B cell (primary cell): ENCODE measurements at regions not wholly inside any gene's neighbourhood (a gene's known extent, or its start where the extent isn't known, plus 50 kb on each side); places are given as distances from the start of the nearest gene placed in this dataset.

Source experiments
- ATAC-seq: fragments of 200-7000 bp; cut with Tn5 transposase; one replicate; pipeline ENCODE4 v1.10.0; 2021; ENCODE audit warnings: low read depth, mild to moderate bottlenecking, moderate number of reproducible peaks, moderate library complexity
- CTCF ChIA-PET: fragments of 350-600 bp; sonication (Branson Sonifier 250); formaldehyde crosslinking; loops from one replicate; lab custom pipeline; 2021; ENCODE audit warnings: antibody characterized with exemption, inconsistent platforms; lab: Charles Lee
- POLR2A ChIA-PET: fragments of 350-600 bp; sonication (Branson Sonifier 250); formaldehyde crosslinking; loops from one replicate; lab custom pipeline; 2021; ENCODE audit warnings: antibody characterized with exemption; lab: Charles Lee
- DNase-seq: peaks from one replicate; pipeline ENCODE4 v3.0.0; 2013
- H2AFZ ChIP-seq: 2 replicates; pipeline ENCODE4 v1.6.1; 2012; ENCODE audit warnings: mild to moderate bottlenecking, low read depth, low read length; ENCODE audit not compliant: insufficient read depth, poor library complexity, severe bottlenecking
- H3K27ac ChIP-seq, 2 donors: 1 replicate in 1 of 2; 2 replicates in 1 of 2; pipeline ENCODE4 v1.5.1; 2012 to 2013; ENCODE audit warnings: low read length in 2 of 2, mild to moderate bottlenecking in 2 of 2, moderate library complexity in 1 of 2
- H3K27me3 ChIP-seq, 4 experiments: fragments of 200-600 bp in 1 of 4; sonication (generic) in 1 of 4; replicated peaks in 1 of 4; 1 replicate in 2 of 4; 2 replicates in 2 of 4; pipeline versions ENCODE4 v1.6.1 to v1.7.0; 2013 to 2016; ENCODE audit warnings: low read length in 3 of 4, mild to moderate bottlenecking in 2 of 4, mixed read lengths in 1 of 4, moderate library complexity in 1 of 4; ENCODE audit not compliant: insufficient read depth in 4 of 4, control insufficient read depth in 3 of 4; ENCODE audit errors: control extremely low read depth in 1 of 4
- H3K36me3 ChIP-seq, 2 experiments: replicated peaks in 1 of 2; 1 replicate in 1 of 2; 2 replicates in 1 of 2; pipeline versions ENCODE4 v1.6.1 to v1.7.1; 2013; ENCODE audit warnings: low read length in 1 of 2; ENCODE audit not compliant: insufficient read depth in 2 of 2, control insufficient read depth in 1 of 2; ENCODE audit errors: control extremely low read depth in 1 of 2, extremely low read depth in 1 of 2
- H3K4me1 ChIP-seq, 2 donors: fragments of 200-600 bp in 1 of 2; sonication (generic) in 1 of 2; 1 replicate in 1 of 2; 2 replicates in 1 of 2; pipeline versions ENCODE4 v1.5.1 to v1.6.1; 2013 to 2017; ENCODE audit warnings: low read length in 2 of 2; ENCODE audit not compliant: control insufficient read depth in 2 of 2, insufficient read depth in 2 of 2
- H3K4me2 ChIP-seq: replicated peaks from 2 replicates; pipeline ENCODE3; 2012; ENCODE audit warnings: mild to moderate bottlenecking, low read depth, low read length; ENCODE audit not compliant: poor library complexity, severe bottlenecking
- H3K4me3 ChIP-seq, 5 experiments: fragments of 200-600 bp in 1 of 5; sonication (generic) in 1 of 5; 1 replicate in 3 of 5; 2 replicates in 2 of 5; pipeline versions ENCODE4 v1.5.1 to v1.7.0; 2011 to 2016; ENCODE audit warnings: low read length in 4 of 5, mild to moderate bottlenecking in 4 of 5, low read depth in 2 of 5, control low read depth in 1 of 5, moderate library complexity in 1 of 5; ENCODE audit not compliant: insufficient read depth in 1 of 5; ENCODE audit errors: control extremely low read depth in 1 of 5, extremely low read depth in 1 of 5
- H3K79me2 ChIP-seq: fragments of 200-600 bp; sonication (generic); one replicate; pipeline ENCODE4 v1.6.0; 2016; ENCODE audit warnings: low read length; ENCODE audit not compliant: control insufficient read depth, insufficient read depth
- H3K9ac ChIP-seq: fragments of 200-600 bp; sonication (generic); 2 replicates; pipeline ENCODE4 v1.6.1; 2017; ENCODE audit warnings: mild to moderate bottlenecking, low read length, moderate library complexity
- H3K9me3 ChIP-seq, 3 donors: one replicate each; pipeline versions ENCODE4 v1.6.1 to v1.7.1; 2013; ENCODE audit warnings: low read length in 2 of 3; ENCODE audit not compliant: control insufficient read depth in 2 of 3, insufficient read depth in 1 of 3; ENCODE audit errors: control extremely low read depth in 1 of 3
- H4K20me1 ChIP-seq: 2 replicates; pipeline ENCODE4 v1.6.0; 2012; ENCODE audit warnings: mild to moderate bottlenecking, low read length; ENCODE audit not compliant: insufficient read depth, control insufficient read depth, poor library complexity, severe bottlenecking
- H3K27ac Mint-ChIP-seq: one replicate; pipeline ENCODE4 v1.8.0; 2021; ENCODE audit warnings: mixed read lengths
- H3K27me3 Mint-ChIP-seq: one replicate; pipeline ENCODE4 v1.8.0; 2021; ENCODE audit warnings: mixed read lengths
- H3K4me1 Mint-ChIP-seq: one replicate; pipeline ENCODE4 v1.8.0; 2021; ENCODE audit warnings: mixed read lengths
- H3K4me3 Mint-ChIP-seq: one replicate; pipeline ENCODE4 v1.8.0; 2021; ENCODE audit warnings: mixed read lengths
- H3K9me3 Mint-ChIP-seq: one replicate; pipeline ENCODE4 v1.8.0; 2022; ENCODE audit warnings: mixed read lengths; ENCODE audit not compliant: insufficient read depth
- EZH2 ChIP-seq: IDR thresholded peaks from 2 replicates; pipeline ENCODE4 v1.6.1; 2012; ENCODE audit warnings: borderline replicate concordance, low read depth, mild to moderate bottlenecking, moderate library complexity, low read length; ENCODE audit not compliant: insufficient read depth, poor library complexity, severe bottlenecking
- WGBS: methylation state at CpG from one replicate; pipeline ENCODE4 v1.1.5; 2013; ENCODE audit warnings: missing lambda C conversion rate; ENCODE audit not compliant: insufficient coverage; 5-methylcytosine and 5-hydroxymethylcytosine counted together
- intact Hi-C: fragments of 100-400 bp; cut with micrococcal nuclease; formaldehyde crosslinking; loops from one replicate; pipeline ENCODE4 v1.10.0; 2022
- TF ChIP-seq, protein P1 (sequence below): fragments of 200-600 bp; IDR thresholded peaks from one replicate; pipeline ENCODE4 v1.8.0; 2022; ENCODE audit warnings: antibody characterized with exemption, mild to moderate bottlenecking

DNA sequence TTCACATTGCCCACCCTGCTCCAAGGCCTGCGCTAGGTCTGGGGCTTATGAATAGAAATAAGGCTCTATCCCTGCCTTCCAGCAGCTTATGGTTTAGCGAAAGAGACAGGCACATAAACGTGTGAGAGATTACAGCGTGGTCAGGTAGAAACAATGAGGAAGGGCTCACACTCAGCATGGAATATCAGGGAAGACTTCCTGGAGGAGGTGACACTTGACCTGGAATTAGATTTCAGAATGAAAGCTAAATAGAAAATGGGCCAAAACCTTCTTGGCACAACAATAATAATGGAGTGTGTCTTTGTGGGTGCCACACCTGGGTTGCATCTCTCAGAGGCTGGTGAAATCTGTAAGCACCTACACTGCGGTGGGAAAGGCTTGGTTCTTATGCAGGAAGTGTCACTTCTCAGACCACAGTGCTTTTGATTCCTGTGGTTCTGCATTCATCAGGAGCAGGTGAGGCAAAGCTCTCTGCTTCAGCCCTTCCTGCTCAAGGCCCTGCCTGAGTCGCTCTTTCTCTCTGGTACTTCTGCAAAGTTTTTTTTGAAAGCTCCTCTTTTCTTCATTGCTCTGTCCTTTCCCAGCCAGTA, 430.3 kb downstream of the ZNF536 start:
- no peaks in the 10 kb centered on the region for H3K4me1 ChIP-seq
- no peak for DNase-seq
- H3K27ac ChIP-seq, result no peak overlapping the region
- H2AFZ ChIP-seq, result no peak overlapping the region
- ChIA-PET POLR2A (no interaction called here), CTCF (no interaction called here)
- no peak overlapping the region for H3K9ac ChIP-seq
- peaks cover 3% of the 10 kb centered on the region for H3K9me3 Mint-ChIP-seq
- ATAC-seq, result no peak
- H3K36me3 ChIP-seq, result no peaks in the 10 kb centered on the region
- H3K9me3 ChIP-seq, result peaks cover 0 to 10% (median 0%) of the 10 kb centered on the region in 3 donors
- H3K27ac Mint-ChIP-seq, result no peak overlapping the region
- intact Hi-C loops, result no loop called here
- TF ChIP-seq, protein P1, sequence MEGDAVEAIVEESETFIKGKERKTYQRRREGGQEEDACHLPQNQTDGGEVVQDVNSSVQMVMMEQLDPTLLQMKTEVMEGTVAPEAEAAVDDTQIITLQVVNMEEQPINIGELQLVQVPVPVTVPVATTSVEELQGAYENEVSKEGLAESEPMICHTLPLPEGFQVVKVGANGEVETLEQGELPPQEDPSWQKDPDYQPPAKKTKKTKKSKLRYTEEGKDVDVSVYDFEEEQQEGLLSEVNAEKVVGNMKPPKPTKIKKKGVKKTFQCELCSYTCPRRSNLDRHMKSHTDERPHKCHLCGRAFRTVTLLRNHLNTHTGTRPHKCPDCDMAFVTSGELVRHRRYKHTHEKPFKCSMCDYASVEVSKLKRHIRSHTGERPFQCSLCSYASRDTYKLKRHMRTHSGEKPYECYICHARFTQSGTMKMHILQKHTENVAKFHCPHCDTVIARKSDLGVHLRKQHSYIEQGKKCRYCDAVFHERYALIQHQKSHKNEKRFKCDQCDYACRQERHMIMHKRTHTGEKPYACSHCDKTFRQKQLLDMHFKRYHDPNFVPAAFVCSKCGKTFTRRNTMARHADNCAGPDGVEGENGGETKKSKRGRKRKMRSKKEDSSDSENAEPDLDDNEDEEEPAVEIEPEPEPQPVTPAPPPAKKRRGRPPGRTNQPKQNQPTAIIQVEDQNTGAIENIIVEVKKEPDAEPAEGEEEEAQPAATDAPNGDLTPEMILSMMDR, result no peak
- TF ChIP-seq EZH2, result no peak
- no peaks in the 10 kb centered on the region for H3K4me1 Mint-ChIP-seq
- 72% methylated on average over 6 of the region's 6 CpGs for WGBS
- no peak overlapping the region for H3K4me3 ChIP-seq
- H3K4me3 Mint-ChIP-seq, result no peak overlapping the region
- no peak overlapping the region for H3K4me2 ChIP-seq
- no peaks in the 10 kb centered on the region for H3K27me3 Mint-ChIP-seq
- peaks cover 0 to 6% (median 0%) of the 10 kb centered on the region in 4 experiments for H3K27me3 ChIP-seq
- no peaks in the 10 kb centered on the region for H3K79me2 ChIP-seq
- no peaks in the 10 kb centered on the region for H4K20me1 ChIP-seq

DNA sequence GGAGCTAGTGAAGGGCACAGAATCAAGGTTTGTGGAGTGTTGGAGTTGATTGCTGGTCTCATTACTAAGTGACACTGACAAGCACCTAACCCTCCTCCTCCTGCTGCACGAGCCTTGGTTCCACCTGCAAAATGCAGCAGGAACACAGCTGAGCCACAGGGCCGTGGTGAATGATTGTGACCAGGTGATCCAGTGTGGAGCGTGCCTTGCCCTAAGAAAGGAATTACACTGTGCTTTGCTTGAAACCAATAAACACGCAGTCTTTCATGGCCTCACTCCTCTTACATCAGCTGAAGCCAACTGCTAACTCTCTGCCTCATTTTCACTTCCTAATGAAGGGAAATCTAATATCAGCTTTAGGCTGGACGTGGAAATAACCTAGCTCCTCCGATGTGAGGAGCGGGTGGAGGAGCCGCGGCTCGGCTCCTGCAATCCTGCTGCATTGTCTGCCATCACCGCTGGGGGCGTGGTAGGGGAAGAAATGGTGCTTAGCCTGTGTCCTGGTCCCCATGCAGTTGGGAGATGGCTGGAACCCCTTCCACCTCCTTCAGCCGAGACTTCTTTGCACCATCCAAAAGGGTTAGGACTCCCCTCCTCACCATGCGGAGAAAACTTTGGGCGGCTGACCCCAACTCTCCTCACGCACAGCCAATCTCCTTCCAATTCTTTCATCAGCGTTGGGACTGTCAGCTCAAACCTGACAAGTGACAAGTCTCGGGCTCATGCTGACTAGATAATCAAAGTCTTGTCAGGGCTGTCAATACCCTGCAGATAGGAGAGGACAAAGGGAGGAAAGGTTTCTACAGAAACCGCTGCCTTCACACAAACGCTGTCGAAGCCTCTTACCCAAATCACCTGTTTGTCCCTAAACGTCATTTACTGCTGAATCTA, 427.9 kb downstream of the ZNF536 start:
- Histone ChIP-seq H3K4me2 (no peak overlapping the region), H3K27ac (no peak overlapping the region), H3K4me3 (no peak overlapping the region), H3K9me3 (peaks cover 0 to 9% (median 0%) of the 10 kb centered on the region in 3 donors), H3K9ac (no peak overlapping the region), H3K27me3 (peaks cover 0 to 6% (median 0%) of the 10 kb centered on the region in 4 experiments), H3K79me2 (no peaks in the 10 kb centered on the region), H2AFZ (no peak overlapping the region), H4K20me1 (no peaks in the 10 kb centered on the region), H3K4me1 (no peaks in the 10 kb centered on the region), H3K36me3 (no peaks in the 10 kb centered on the region)
- CTCF ChIA-PET, result interaction anchor here (1.7 kb wide), 1 partner anchor 14 kb away, joined by 5 read pairs; no protein-coding TSS in a partner anchor
- no peaks in the 10 kb centered on the region for H3K4me1 Mint-ChIP-seq
- no peak for ATAC-seq
- 62% methylated on average over 7 of the region's 22 CpGs for WGBS
- no peak overlapping the region for H3K4me3 Mint-ChIP-seq
- no peaks in the 10 kb centered on the region for H3K27me3 Mint-ChIP-seq
- POLR2A ChIA-PET, result no interaction called here
- intact Hi-C loops, result no loop called here
- peaks cover 5% of the 10 kb centered on the region for H3K9me3 Mint-ChIP-seq
- TF ChIP-seq, protein P1, result peak; percentile 38
- no peak for TF ChIP-seq EZH2
- no peak for DNase-seq
- no peak overlapping the region for H3K27ac Mint-ChIP-seq
